Neural cell (in vitro differentiated cells): ENCODE measurements at regions not wholly inside any gene's neighbourhood (a gene's known extent, or its start where the extent isn't known, plus 50 kb on each side); places are given as distances from the start of the nearest gene placed in this dataset.

ENCODE experiments used
- CTCF ChIP-seq: fragments of 450-650 bp; IDR thresholded peaks from 2 replicates; pipeline ENCODE4 v1.5.1; 2014; ENCODE audit warnings: antibody characterized with exemption, mild to moderate bottlenecking, moderate library complexity; ENCODE audit not compliant: poor library complexity, severe bottlenecking
- EP300 ChIP-seq: fragments of 450-650 bp; conservative IDR thresholded peaks from 2 replicates; pipeline ENCODE4 v1.6.1; 2014; ENCODE audit warnings: antibody characterized with exemption, mild to moderate bottlenecking, moderate library complexity; ENCODE audit not compliant: poor library complexity, severe bottlenecking
- EZH2 ChIP-seq: fragments of 200-600, 300-800 bp; shearing (Covaris generic), sonication (generic); IDR thresholded peaks from 2 replicates; pipeline ENCODE4 v1.6.1; 2014; ENCODE audit warnings: antibody characterized with exemption, low read length, borderline replicate concordance, mild to moderate bottlenecking; ENCODE audit not compliant: insufficient read depth, poor library complexity, severe bottlenecking
- POLR2AphosphoS5 ChIP-seq: IDR thresholded peaks from 2 replicates; pipeline ENCODE4 v1.6.1; 2012
- RAD21 ChIP-seq: fragments of 450-650 bp; conservative IDR thresholded peaks from 2 replicates; pipeline ENCODE4 v1.6.1; 2014; ENCODE audit warnings: antibody characterized with exemption, mild to moderate bottlenecking, moderate library complexity
- TAF1 ChIP-seq: IDR thresholded peaks from 2 replicates; pipeline ENCODE4 v1.6.1; 2012; ENCODE audit warnings: low read depth
- TF ChIP-seq, protein P1 (sequence below): IDR thresholded peaks from 2 replicates; pipeline ENCODE4 v1.6.1; 2012; ENCODE audit warnings: borderline replicate concordance

DNA sequence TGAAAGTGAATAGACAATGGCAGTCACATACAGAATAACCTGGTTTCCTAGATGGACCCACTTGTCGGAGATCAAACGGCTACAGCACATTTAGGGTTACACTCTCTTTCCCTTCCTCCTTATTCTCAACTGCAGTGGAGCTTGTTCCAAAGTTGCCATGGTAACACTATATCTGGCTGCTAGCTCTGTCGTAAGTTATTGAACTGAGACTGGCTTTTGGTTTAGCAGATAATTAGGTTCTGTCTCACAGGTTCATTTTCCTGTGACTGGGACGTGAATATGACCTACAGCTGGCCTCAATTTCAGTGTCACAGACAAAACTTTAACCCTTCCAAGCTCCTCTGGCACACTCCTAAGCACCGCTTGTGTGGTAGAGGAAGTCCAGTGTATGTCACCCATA, 875.8 kb downstream of the USP25 start:
- TF ChIP-seq CTCF = no peak
- TF ChIP-seq EZH2 = no peak
- TF ChIP-seq, protein P1, sequence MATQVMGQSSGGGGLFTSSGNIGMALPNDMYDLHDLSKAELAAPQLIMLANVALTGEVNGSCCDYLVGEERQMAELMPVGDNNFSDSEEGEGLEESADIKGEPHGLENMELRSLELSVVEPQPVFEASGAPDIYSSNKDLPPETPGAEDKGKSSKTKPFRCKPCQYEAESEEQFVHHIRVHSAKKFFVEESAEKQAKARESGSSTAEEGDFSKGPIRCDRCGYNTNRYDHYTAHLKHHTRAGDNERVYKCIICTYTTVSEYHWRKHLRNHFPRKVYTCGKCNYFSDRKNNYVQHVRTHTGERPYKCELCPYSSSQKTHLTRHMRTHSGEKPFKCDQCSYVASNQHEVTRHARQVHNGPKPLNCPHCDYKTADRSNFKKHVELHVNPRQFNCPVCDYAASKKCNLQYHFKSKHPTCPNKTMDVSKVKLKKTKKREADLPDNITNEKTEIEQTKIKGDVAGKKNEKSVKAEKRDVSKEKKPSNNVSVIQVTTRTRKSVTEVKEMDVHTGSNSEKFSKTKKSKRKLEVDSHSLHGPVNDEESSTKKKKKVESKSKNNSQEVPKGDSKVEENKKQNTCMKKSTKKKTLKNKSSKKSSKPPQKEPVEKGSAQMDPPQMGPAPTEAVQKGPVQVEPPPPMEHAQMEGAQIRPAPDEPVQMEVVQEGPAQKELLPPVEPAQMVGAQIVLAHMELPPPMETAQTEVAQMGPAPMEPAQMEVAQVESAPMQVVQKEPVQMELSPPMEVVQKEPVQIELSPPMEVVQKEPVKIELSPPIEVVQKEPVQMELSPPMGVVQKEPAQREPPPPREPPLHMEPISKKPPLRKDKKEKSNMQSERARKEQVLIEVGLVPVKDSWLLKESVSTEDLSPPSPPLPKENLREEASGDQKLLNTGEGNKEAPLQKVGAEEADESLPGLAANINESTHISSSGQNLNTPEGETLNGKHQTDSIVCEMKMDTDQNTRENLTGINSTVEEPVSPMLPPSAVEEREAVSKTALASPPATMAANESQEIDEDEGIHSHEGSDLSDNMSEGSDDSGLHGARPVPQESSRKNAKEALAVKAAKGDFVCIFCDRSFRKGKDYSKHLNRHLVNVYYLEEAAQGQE = no peak
- TF ChIP-seq TAF1 = no peak
- peak; percentile 50 for TF ChIP-seq RAD21
- TF ChIP-seq POLR2AphosphoS5 = peak; percentile 52
- peak; percentile 82 for TF ChIP-seq EP300
